GM19324 (cell line): ENCODE measurements at regions not wholly inside any gene's neighbourhood (a gene's known extent, or its start where the extent isn't known, plus 50 kb on each side); places are given as distances from the start of the nearest gene placed in this dataset.
"Not testable (repeated sequence)": the region's sequence is repeated elsewhere in the genome, so short reads cannot be mapped to it uniquely, and the experiment has no call there.

Experiments
- ATAC-seq: cut with Tn5 transposase; IDR thresholded peaks from one replicate; pipeline ENCODE4 v1.9.1; 2021; ENCODE audit warnings: mild to moderate bottlenecking, moderate library complexity; ENCODE audit not compliant: unreplicated experiment, low FRiP score

DNA sequence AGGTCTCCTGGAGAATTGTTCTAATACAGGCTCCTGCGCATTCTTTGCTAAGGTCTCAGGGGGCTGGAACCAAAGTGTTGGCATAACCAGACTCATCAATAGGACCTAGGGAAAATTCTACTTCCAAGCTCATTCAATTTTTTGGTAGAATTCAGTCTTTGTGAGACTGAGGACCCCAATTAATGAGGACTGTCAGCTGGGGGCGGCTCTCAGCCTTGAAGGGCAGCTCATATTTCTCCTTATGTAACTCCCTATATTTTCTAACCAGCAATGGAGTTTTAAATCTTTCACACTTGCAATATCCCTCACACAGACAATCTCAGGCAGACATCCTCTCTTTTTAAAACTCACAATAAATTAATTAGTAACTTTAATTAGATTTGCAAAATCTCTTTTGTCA, 476.4 kb upstream of the LRFN5 start:
- ATAC-seq: no peak

DNA sequence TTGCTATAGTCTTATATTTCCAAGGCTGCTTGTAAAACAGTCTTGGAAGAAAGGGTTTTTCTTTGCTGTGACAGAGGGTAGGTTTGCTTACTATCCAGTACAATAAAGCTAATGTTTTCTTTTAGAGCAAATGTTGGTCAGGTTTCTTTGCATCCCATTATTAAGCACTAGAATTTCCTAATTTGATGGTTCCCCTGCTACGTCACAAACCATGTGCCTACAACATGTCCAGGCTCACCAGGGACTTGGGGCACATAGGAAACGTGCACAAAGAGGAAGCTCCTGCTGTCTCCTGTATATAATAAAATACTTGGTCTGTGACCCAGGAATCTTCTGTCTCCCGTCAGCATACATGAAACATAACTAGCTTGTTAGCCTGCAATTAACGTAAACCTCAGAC, 486.3 kb upstream of the LRFN5 start:
- no peak for ATAC-seq

DNA sequence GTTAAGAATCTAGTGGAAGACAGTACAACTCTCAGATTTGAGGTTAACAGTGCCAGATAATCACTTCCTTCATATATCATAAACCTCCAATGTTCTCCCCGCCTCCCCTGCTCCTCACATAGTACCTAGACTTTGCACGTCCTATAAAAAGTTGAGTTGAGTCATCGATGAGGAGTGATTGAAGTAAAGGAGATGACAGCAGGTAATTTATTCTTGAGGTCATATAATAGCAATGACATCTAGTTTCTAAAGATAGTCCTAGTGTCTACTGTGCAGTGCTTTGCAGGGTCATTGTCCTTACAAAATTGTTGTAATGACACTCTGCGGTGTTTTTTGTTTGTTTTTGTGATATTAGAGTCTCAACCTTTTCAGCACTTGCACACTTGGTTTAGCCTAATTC, 510.5 kb upstream of the LRFN5 start:
- no peak for ATAC-seq

DNA sequence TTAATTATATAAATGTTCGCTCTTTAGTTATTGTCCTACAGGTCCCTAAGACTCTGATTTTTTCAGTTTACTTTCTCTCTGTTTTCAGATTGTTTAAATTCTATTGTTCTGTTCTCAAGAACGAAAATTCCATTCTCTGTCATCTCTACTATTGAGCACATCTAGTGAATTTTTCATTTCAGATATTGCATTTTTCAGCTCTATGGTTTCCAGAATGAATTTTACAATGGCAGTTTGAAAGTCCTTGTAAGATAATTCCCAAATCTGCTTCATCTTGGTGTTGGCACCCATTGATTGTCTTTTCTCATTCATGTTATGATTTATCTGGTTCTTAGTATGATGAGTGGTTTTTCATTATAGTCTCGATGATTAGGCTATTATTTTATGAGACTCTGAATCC, 519.6 kb upstream of the LRFN5 start:
- no peak for ATAC-seq

DNA sequence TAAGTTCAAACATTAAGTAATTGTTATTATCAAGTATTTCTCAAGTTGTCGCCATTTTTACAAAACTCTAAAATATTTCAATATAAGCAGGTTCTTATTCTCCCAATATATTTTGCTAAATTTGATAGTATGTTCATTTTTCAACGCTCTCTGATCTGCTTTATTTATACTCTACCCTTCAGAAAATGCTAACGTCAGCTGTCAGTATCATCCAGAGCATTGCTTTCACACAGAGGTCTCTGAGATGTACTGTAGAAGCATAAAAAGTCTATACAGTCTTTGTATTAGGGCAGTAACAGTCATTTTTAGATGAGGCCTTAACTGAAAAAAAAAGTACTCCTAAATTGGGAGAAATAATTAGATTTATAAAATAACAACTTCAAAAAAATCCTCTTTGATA, 533.1 kb upstream of the LRFN5 start:
- ATAC-seq: no peak

DNA sequence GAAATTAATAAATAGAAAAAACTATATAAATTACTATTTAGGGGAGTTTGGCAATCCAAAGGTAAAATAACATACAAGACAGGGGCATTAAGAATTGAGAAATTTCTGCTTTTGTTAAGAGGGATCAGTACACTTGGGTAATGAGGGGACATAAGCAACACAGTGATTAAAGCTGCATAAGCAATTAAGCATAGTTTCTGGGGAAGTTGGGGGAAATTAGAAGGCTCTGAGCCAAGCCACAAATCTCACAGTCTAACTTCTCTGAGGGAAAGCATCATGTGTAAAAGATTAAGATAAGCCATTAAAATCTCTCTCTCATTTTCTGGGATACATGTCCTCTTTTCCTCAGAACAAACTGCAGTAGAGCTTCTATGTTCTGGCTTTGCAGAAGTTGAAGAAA, 533.9 kb upstream of the LRFN5 start:
- ATAC-seq: no peak

DNA sequence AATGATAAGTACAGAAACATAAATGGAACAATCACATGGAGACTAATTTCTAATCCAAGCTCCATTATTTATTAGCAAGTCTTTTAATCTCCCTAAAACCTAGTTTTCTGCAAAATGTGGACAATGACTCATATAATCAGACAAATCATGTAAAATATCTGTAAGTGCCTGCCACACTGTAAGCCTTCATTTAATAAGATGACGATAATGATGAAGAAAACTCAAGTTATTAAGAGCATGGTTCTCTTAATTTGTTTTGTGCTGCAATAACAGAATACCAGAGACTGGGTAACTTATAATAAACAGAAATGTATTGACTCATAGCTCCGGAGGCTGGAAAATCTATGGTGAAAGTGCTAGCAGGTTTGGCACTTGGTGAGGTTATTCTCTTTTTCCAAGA, 535.3 kb upstream of the LRFN5 start:
- ATAC-seq: no peak

DNA sequence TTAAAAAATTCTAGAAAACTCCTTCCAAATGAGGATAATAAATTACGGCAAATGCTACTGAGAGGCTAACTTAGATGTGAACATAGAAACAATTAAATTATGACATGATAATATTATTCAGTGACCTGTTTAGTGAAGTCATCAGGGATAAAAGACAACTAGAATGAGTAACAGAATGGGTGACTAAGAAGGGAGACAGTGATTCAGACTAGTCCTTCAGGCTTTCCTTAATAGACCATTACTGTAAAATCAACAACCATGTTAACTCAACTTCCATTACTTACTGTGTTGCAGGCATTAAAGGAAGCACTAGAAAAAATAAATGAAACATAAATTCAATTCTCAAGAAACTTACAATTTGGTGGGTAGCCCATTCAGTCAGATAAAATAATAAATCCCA, 543.9 kb upstream of the LRFN5 start:
- ATAC-seq: no peak

DNA sequence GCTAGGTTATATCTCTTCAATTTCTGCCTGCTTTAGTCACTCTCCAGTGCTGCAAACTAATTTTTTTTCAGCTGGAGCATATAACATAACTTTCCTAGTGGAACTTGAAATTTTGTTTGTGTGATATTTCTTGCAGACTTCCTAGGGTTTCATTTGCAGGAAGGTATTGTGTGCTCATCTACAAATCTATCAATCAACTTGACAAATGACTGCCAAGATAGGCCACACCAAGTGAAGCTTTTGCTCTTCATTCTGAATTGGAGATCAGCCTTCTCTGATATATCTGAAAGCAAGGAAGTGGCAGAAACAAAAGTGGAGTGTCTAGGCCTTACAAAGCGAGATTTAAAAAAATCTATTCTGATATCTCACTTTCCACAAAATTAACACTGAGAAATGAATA, 551.1 kb upstream of the LRFN5 start:
- ATAC-seq: no peak

DNA sequence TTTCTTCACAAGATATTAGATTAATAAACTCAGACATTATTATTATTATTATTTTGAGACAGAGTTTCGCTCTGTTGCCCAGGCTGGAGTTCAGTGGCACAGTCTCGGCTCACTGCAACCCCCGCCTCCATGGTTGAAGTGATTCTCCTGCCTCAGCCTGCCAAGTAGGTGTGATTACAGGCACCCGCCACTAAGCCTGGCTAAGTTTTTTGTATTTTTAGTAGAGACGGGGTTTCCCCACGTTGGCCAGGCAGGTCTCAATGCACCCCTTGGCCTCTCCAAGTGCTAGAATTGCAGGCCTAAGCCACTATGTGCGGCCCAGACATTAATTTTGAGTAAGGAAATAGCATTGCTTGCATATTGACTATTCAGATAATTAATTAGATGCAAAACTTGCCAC, 554.9 kb upstream of the LRFN5 start:
- ATAC-seq: no peak

DNA sequence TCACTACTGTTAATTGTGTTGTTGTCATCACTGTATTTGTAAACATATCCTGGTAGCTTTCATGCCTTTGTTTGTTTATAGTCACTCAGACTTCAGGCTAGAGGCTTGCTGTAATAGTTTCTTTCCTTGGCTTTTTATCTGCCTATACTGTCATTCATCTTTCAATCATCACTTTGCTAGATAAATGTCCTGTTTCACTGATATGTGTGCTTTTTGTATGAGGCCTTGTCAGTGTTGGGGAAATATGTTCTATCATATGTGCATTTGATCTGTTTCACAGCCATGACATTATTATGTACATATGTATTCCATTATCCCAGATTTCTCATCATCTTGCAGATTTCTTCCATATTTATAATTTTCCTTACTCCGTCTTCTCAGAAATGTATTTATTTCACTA, 558.9 kb upstream of the LRFN5 start:
- ATAC-seq: no peak

DNA sequence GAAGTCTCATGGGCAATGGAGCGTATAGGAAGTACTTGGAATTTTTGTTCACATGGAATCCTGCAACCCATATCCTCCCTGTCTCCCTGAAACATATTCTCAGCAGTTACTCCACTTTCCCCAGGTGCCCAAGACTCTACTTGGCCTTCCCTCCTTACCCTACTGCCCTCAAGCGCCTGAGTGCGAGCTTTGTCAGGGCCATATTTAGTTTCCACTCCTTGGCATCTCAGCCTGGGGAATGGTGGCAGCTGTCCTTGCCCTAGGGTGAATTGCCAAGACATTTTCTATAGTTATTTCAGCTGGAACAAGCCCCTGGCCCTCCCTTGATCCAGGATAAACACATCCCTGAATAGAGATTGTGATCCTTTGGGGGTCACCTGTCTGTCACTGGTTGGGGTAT, 569.3 kb upstream of the LRFN5 start:
- no peak for ATAC-seq

DNA sequence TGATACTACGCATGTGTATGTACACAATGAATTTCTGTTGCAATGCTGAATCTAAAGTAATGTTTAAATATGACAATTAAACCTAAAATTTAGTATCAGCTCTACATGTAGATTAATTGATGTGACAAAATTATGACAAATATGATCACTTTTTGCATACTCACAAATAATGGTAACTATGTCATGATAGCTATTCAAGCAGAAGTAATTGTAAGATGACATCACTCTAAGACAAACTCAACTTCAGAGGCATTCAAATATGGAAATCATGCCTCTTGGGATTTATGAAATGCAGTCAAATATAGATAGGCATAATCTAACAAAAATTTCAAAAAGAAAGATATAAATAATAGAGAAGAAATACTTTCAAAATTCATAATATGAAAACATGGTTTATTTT, 571.7 kb upstream of the LRFN5 start:
- ATAC-seq: no peak

DNA sequence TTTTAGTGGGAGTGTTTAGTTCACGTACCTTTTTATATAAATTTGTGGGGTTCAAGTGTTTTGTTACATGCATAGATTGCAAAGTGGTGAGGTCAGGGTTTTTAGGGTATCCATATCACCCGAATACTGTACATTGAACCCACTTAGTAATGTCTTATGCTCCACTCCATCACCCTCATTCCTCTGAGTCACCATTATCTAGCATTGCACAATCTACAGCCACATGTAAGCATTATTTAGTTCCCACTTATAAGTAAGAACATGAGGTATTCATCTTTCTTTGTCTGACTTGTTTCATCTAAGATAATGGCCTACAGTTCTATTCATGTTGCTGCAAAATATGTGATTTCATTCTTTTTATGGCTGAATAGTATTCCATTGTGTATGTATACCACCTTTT, 583.7 kb upstream of the LRFN5 start:
- no peak for ATAC-seq

DNA sequence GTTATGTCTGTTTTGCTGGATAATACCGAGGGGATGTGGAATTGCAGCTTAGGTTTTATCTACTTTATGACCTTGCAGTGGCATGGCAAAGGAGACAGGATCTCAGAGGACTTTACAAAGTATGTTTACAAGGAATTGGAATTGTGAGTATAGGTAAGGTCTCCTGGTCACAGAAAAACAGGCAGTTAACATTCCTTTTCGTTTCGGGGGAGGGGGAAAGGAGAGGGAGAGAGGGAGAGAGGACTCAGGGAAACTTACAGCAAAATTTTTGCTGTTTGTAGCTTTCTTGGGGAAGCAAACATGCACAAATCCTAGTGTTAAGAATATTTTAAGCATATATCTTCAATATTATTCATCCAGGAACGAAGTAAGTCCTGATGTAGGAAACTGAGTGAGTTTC, 590.5 kb upstream of the LRFN5 start:
- no peak for ATAC-seq

DNA sequence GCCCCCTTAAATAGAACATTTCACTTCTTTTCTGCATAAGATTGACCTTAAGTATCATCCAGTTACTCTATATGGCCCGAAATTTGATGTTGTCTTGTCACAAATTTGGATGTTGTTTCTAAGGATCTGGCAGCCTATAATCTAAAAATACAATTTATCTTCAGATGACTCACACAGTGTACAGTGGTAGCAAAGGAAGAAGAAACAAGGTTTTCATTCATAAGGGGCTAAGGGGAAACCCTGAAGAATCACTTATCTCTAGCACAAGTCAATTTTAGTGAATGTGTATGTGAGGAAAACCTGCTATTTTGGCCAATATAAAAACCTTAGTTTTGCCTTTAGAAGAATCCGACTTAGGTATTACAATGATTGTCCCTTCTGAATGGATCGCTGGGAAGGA, 606.3 kb upstream of the LRFN5 start:
- ATAC-seq: no peak

DNA sequence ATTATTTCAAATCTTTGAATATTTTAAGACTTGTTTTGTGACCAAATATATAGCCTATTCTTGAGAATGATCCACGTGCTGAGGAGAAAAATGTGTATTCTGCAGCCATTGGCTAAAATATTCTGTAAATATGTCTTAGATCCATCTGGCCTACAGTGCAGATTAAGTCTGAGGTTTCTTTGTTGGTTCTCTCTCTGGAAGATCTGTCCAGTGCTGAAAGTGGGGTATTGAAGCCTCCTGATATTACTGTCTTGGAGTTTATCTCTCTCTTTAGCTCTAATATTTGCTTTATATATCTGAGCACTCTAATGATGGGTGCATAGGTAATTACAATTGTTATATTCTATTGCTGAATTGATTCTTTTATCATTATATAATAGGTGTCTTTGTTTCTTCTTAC, 617.4 kb upstream of the LRFN5 start:
- ATAC-seq: no peak

DNA sequence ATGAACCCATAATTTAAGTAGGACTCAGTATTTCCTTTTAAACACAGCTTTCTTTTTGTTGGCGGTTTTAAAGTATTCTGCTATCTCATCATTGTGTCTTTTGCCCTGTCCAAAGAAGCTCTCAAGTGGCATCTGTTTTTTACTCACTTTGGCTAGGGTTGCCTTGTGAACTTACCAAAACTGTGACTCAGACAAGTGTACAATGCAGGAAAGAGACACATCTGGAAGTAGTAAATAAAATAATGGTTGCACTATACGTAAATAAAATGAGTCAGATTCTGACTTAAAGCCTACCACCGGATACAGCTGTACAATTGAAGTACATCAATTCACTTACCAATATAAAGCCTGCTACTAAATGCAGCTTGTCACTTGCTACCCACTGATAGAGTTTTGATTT, 619.2 kb upstream of the LRFN5 start:
- ATAC-seq: no peak

DNA sequence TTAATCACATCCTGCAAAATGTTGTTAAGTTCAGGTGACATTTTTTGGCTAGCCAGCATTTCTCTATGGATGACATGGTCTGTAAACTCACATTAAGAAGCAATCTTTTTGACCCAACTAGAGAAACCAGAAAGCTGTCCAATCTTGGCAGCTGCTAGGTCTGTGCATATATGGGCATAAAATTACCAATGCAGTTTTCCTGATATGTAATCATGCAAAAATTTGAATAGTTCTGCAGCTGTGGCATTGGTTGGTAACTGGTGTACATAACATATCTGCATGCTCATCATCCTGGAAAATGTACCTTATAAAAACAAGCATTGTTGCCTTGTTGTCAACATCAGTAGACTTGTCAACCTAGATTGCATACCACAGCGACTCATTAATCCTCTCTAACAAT, 620.0 kb upstream of the LRFN5 start:
- ATAC-seq: no peak

DNA sequence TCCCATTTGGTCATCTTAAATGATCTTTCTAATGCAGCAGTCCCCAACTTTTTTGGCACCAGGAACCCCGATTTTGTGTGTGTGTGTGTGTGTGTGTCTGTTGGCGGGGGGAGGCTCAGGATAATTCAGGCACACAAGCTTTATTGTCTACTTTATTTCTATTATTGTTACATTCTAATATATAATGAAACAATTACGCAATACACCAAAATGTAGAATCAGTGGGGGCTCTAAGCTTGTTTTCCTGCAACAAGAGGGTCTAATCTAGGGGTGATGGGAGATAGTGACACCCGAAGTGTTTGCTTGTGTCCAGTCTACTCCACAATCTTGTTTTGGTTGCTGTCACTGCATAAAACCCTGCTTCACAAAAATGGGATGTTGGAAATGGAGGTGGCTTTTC, 621.1 kb upstream of the LRFN5 start:
- no peak for ATAC-seq

DNA sequence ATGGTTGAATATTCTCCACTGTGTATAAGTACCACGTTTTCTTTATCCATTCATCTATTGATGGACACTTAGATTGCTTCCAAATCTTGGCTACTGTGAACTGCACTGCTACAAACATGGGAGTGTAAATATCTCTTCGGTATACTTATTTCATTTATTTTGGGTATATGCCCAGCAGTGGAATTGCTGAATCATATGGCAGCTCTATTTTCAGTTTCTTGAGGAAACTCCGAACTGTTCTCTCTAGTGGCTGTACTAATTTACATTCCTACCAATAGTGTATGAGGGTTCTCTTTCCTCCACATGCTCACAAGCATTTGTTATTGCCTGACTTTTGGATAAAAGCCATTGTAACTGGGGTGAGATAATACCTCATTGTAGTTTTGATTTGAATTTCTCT, 623.1 kb upstream of the LRFN5 start:
- ATAC-seq: no peak

DNA sequence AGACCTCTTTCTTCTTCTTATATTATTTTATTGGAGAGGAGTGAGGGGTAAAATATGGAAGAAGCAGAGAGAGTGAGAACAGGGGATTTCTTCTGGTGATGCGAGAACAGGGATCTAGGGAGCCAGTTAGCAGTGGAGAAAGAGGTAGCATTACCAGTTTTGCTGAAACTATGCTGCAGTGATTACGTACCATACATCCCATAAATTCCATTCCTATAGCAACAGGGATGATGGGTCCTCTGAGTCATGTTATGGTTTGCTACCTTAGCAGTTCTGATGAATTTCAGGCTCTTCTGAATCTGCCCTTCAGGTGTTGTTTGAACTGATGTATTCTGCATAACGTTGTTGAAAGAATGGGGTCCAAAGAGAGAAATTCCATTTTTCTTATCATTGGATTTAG, 625.4 kb upstream of the LRFN5 start:
- no peak for ATAC-seq

DNA sequence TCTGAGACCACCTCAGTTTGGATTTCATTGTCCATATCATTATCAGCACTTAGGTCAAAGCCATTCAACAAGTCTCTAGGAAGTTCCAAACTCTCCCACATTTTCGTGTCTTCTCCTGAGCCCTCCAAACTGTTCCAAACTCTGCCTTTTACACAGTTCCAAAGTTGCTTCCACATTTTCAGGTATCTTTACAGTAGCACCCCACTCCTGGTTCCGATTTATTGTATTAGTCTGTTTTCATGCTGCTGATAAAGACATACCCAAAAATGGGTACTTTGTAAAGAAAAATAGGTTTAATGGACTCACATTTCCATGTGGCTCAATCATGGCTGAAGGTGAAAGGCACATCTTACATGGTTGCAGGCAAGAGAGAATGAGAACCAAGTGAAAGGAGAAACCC, 646.4 kb upstream of the LRFN5 start:
- ATAC-seq: not testable (repeated sequence)

DNA sequence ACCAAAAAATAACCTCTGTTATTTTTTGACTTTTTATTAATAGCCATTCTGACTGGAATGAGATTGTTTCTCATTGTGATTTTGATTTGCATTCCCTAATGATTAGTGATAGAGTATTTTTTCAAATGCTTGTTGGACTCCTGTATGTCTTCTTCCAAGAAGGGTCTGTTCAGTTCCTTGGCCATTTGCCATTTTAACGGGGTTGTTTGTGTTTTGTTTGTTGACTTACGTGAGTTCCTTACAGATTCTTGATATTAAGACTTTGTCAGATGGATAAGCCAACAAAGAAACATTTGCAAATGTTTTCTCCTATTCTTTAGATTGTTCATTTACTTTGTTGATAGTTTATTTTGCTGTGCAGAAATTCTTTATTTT, 651.6 kb upstream of the LRFN5 start:
- ATAC-seq: no peak
